ENCODE measurements at regions not wholly inside any gene's neighbourhood (a gene's known extent, or its start where the extent isn't known, plus 50 kb on each side); places are given as distances from the start of the nearest gene placed in this dataset.
"Not testable (repeated sequence)": the region's sequence is repeated elsewhere in the genome, so short reads cannot be mapped to it uniquely, and the experiment has no call there.

- no peak for DNase-seq (ENCODE audit: low spot score)
Measured at GRCh38 chr3:40753291-40753770, 228.6 kb downstream of the ZNF621 start.

GRCh38 chr3:40753951-40754350 lies 229.2 kb downstream of the ZNF621 start:
- DNase-seq (ENCODE audit: low spot score) = no peak

- no peak for DNase-seq (ENCODE audit: low spot score)
Measured at GRCh38 chr3:40754994-40755393, 230.2 kb downstream of the ZNF621 start.

GRCh38 chr3:40756500-40756899 lies 231.7 kb downstream of the ZNF621 start:
- DNase-seq (ENCODE audit: low spot score) = no peak

- DNase-seq (ENCODE audit: low spot score) = not testable (repeated sequence)
Measured at GRCh38 chr3:40762771-40763170, 238.0 kb downstream of the ZNF621 start.

GRCh38 chr3:40763807-40764206 lies 239.0 kb downstream of the ZNF621 start:
- no peak for DNase-seq (ENCODE audit: low spot score)

GRCh38 chr3:40764747-40765146 lies 240.0 kb downstream of the ZNF621 start:
- no peak for DNase-seq (ENCODE audit: low spot score)

- no peak for DNase-seq (ENCODE audit: low spot score)
Measured at GRCh38 chr3:40765884-40766283, 241.1 kb downstream of the ZNF621 start.

GRCh38 chr3:40766396-40766795 lies 241.6 kb downstream of the ZNF621 start:
- DNase-seq (ENCODE audit: low spot score) = no peak

- DNase-seq (ENCODE audit: low spot score) = no peak
Measured at GRCh38 chr3:40768046-40768445, 243.3 kb downstream of the ZNF621 start.

GRCh38 chr3:40768536-40768935 lies 243.8 kb downstream of the ZNF621 start:
- DNase-seq (ENCODE audit: low spot score) = no peak

- DNase-seq (ENCODE audit: low spot score) = no peak
Measured at GRCh38 chr3:40770061-40770460, 245.3 kb downstream of the ZNF621 start.

GRCh38 chr3:40771112-40771511 lies 246.4 kb downstream of the ZNF621 start:
- no peak for DNase-seq (ENCODE audit: low spot score)

- DNase-seq (ENCODE audit: low spot score) = no peak
Measured at GRCh38 chr3:40779039-40779438, 254.3 kb downstream of the ZNF621 start.

GRCh38 chr3:40780291-40780924 lies 255.6 kb downstream of the ZNF621 start:
- DNase-seq (ENCODE audit: low spot score) = no peak

- DNase-seq (ENCODE audit: low spot score) = no peak
Measured at GRCh38 chr3:40780925-40781406, 256.2 kb downstream of the ZNF621 start.

GRCh38 chr3:40782111-40782721 lies 257.5 kb downstream of the ZNF621 start:
- DNase-seq (ENCODE audit: low spot score) = no peak

GRCh38 chr3:40790746-40791145 lies 266.0 kb downstream of the ZNF621 start:
- DNase-seq (ENCODE audit: low spot score) = no peak

GRCh38 chr3:40793730-40794129 lies 269.0 kb downstream of the ZNF621 start:
- DNase-seq (ENCODE audit: low spot score) = no peak

GRCh38 chr3:40800343-40800742 lies 275.6 kb downstream of the ZNF621 start:
- no peak for DNase-seq (ENCODE audit: low spot score)

GRCh38 chr3:40801284-40801741 lies 276.6 kb downstream of the ZNF621 start:
- DNase-seq (ENCODE audit: low spot score) = no peak

- DNase-seq (ENCODE audit: low spot score) = no peak
Measured at GRCh38 chr3:40803311-40803710, 278.6 kb downstream of the ZNF621 start.

- DNase-seq (ENCODE audit: low spot score) = no peak
Measured at GRCh38 chr3:40805456-40805855, 280.7 kb downstream of the ZNF621 start.

- no peak for DNase-seq (ENCODE audit: low spot score)
Measured at GRCh38 chr3:40810813-40811212, 286.1 kb downstream of the ZNF621 start.
